H1 (cell line): ENCODE measurements at regions not wholly inside any gene's neighbourhood (a gene's known extent, or its start where the extent isn't known, plus 50 kb on each side); places are given as distances from the start of the nearest gene placed in this dataset.

ENCODE experiments used
- BRCA1 ChIP-seq: IDR thresholded peaks from 2 replicates; pipeline ENCODE4 v1.6.1; 2012; ENCODE audit warnings: low read depth, low read length, improper control_type of control experiment
- CEBPB ChIP-seq: IDR thresholded peaks from 2 replicates; pipeline ENCODE4 v1.6.1; 2012; ENCODE audit warnings: low read depth, low read length
- CHD2 ChIP-seq: IDR thresholded peaks from 2 replicates; pipeline ENCODE4 v1.6.1; 2012; ENCODE audit warnings: low read length, improper control_type of control experiment
- CTCF ChIP-seq, 3 experiments: IDR thresholded peaks; 1 replicate in 2 of 3; 2 replicates in 1 of 3; pipeline versions ENCODE4 v1.5.1 to v1.6.1; 2011; ENCODE audit warnings: low read length in 3 of 3, mild to moderate bottlenecking in 3 of 3, inconsistent platforms in 2 of 3, low read depth in 1 of 3, moderate library complexity in 1 of 3; ENCODE audit not compliant: insufficient read depth in 1 of 3; ENCODE audit errors: control extremely low read depth in 1 of 3
- EGR1 ChIP-seq: IDR thresholded peaks from 2 replicates; pipeline ENCODE4 v1.6.1; 2011; ENCODE audit warnings: low read depth, low read length, borderline replicate concordance
- EP300 ChIP-seq, 2 experiments: IDR thresholded peaks; 1 replicate in 1 of 2; 2 replicates in 1 of 2; pipeline ENCODE4 v1.6.1; 2011 to 2012; ENCODE audit warnings: low read depth in 2 of 2, low read length in 2 of 2, mild to moderate bottlenecking in 2 of 2, borderline replicate concordance in 1 of 2, inconsistent platforms in 1 of 2, moderate library complexity in 1 of 2
- KDM1A ChIP-seq: fragments of 200-600, 300-600 bp; sonication (generic); IDR thresholded peaks from 2 replicates; pipeline ENCODE4 v1.7.1; 2016; ENCODE audit warnings: mild to moderate bottlenecking, low read length, borderline replicate concordance
- MAX ChIP-seq: IDR thresholded peaks from 2 replicates; pipeline ENCODE4 v1.6.1; 2012; ENCODE audit warnings: inconsistent platforms
- POLR2A ChIP-seq, 2 experiments: IDR thresholded peaks; 1 replicate in 1 of 2; 2 replicates in 1 of 2; pipeline ENCODE4 v1.6.1; 2011; ENCODE audit warnings: low read depth in 2 of 2, low read length in 2 of 2, mild to moderate bottlenecking in 2 of 2; ENCODE audit errors: control extremely low read depth in 1 of 2
- POLR2AphosphoS5 ChIP-seq: IDR thresholded peaks from 2 replicates; pipeline ENCODE4 v1.6.1; 2011; ENCODE audit warnings: low read depth, low read length
- RFX5 ChIP-seq: IDR thresholded peaks from 2 replicates; pipeline ENCODE4 v1.6.1; 2011; ENCODE audit warnings: low read depth, low read length, improper control_type of control experiment, borderline replicate concordance
- SP1 ChIP-seq: IDR thresholded peaks from 2 replicates; pipeline ENCODE4 v1.6.1; 2011; ENCODE audit warnings: low read depth, low read length

GRCh38 chr5:164433106-164433870 lies 927.9 kb downstream of the MAT2B start:
- TF ChIP-seq CTCF (IDR thresholded peaks at IDR 0.05; ENCODE audit: control extremely low read depth in 1 of 3, insufficient read depth in 1 of 3, low read depth in 1 of 3, low read length in 3 of 3) (no peak), EP300 (IDR thresholded peaks at IDR 0.05; ENCODE audit: borderline replicate concordance in 1 of 2, low read depth in 2 of 2, low read length in 2 of 2) (no peak), POLR2A (IDR thresholded peaks at IDR 0.05; ENCODE audit: control extremely low read depth in 1 of 2, low read depth in 2 of 2, low read length in 2 of 2) (no peak), MAX (no peak), RFX5 (no peak), KDM1A (no peak), BRCA1 (no peak), SP1 (no peak), EGR1 (no peak), POLR2AphosphoS5 (no peak), CHD2 (no peak), CEBPB (no peak)
